Uterus (tissue), 3 donors: ENCODE measurements at regions not wholly inside any gene's neighbourhood (a gene's known extent, or its start where the extent isn't known, plus 50 kb on each side); places are given as distances from the start of the nearest gene placed in this dataset.
"Not testable (repeated sequence)": the region's sequence is repeated elsewhere in the genome, so short reads cannot be mapped to it uniquely, and the experiment has no call there.

Source experiments
- DNase-seq, 2 donors: peaks; one replicate each; pipeline ENCODE4 v3.0.0-alpha.2; 2019 to 2020
- H3K27ac ChIP-seq, 2 donors: fragments of 200-600 bp; sonication (generic); 1 replicate in 1 of 2; 2 replicates in 1 of 2; pipeline ENCODE4 v1.5.1; 2016 to 2018
- H3K27me3 ChIP-seq, 2 donors: fragments of 200-600 bp; sonication (generic); one replicate each; pipeline ENCODE4 v1.5.1; 2018 to 2019; ENCODE audit warnings: control low read depth in 1 of 2
- H3K36me3 ChIP-seq, 2 donors: fragments of 200-600 bp; sonication (generic); one replicate each; pipeline ENCODE4 v1.5.1; 2019; ENCODE audit warnings: control low read depth in 1 of 2
- H3K4me1 ChIP-seq, 2 donors: fragments of 200-600 bp; sonication (generic); one replicate each; pipeline ENCODE4 v1.5.1; 2018 to 2019; ENCODE audit warnings: control low read depth in 1 of 2
- H3K4me3 ChIP-seq, 2 donors: fragments of 200-600 bp; sonication (generic); 1 replicate in 1 of 2; 2 replicates in 1 of 2; pipeline ENCODE4 v1.5.1; 2018 to 2019; ENCODE audit warnings: mild to moderate bottlenecking in 1 of 2
- H3K9me3 ChIP-seq, 2 donors: fragments of 200-600 bp; sonication (generic); one replicate each; pipeline ENCODE4 v1.5.1; 2019; ENCODE audit warnings: control low read depth in 1 of 2
- CTCF ChIP-seq, 4 experiments: fragments of 200-600 bp in 2 of 4; fragments of 450-650 bp in 2 of 4; sonication (generic) in 2 of 4; IDR thresholded peaks; one replicate each; pipeline ENCODE4 v1.5.1; 2016 to 2019; ENCODE audit warnings: antibody characterized with exemption in 4 of 4, mild to moderate bottlenecking in 2 of 4, moderate library complexity in 1 of 4
- POLR2A ChIP-seq, 2 donors: fragments of 450-650 bp; IDR thresholded peaks; one replicate each; pipeline ENCODE4 v1.6.1; 2016; ENCODE audit warnings: antibody characterized with exemption in 2 of 2, mild to moderate bottlenecking in 1 of 2, moderate library complexity in 1 of 2
- intact Hi-C: fragments of 100-400 bp; cut with DNase I; formaldehyde crosslinking; loops from one replicate; pipeline ENCODE4 v1.15.1; 2023; ENCODE audit warnings: low total_unique reads
- donor health status: DM: yes; HTN: yes; CAD: no.

- Histone ChIP-seq H3K27ac (no peak overlapping the region), H3K36me3 (no peaks in the 10 kb centered on the region), H3K9me3 (no peaks in the 10 kb centered on the region), H3K4me1 (no peaks in the 10 kb centered on the region), H3K4me3 (no peak overlapping the region), H3K27me3 (no peaks in the 10 kb centered on the region)
- no peak for TF ChIP-seq POLR2A (IDR thresholded peaks at IDR 0.05)
- no peak for TF ChIP-seq CTCF (IDR thresholded peaks at IDR 0.05)
- intact Hi-C loops: no loop called here
- DNase-seq: no peak
Measured at GRCh38 chr3:162558016-162558415, 1061.4 kb downstream of the OTOL1 start.

- no peaks in the 10 kb centered on the region for H3K4me1 ChIP-seq
- H3K4me3 ChIP-seq: no peak overlapping the region
- H3K27me3 ChIP-seq: no peaks in the 10 kb centered on the region
- TF ChIP-seq POLR2A (IDR thresholded peaks at IDR 0.05): no peak
- no peak for TF ChIP-seq CTCF (IDR thresholded peaks at IDR 0.05)
- H3K9me3 ChIP-seq: no peaks in the 10 kb centered on the region
- intact Hi-C loops: no loop called here
- DNase-seq: no peak
- no peaks in the 10 kb centered on the region for H3K36me3 ChIP-seq
- no peak overlapping the region for H3K27ac ChIP-seq
Measured at GRCh38 chr3:162568706-162569105, 1072.1 kb downstream of the OTOL1 start.

GRCh38 chr3:162569314-162569713 is 1072.7 kb downstream of the OTOL1 start:
- no peak overlapping the region for H3K4me3 ChIP-seq
- no peaks in the 10 kb centered on the region for H3K9me3 ChIP-seq
- no peaks in the 10 kb centered on the region for H3K36me3 ChIP-seq
- TF ChIP-seq CTCF (IDR thresholded peaks at IDR 0.05) (no peak), POLR2A (IDR thresholded peaks at IDR 0.05) (no peak)
- intact Hi-C loops: no loop called here
- no peaks in the 10 kb centered on the region for H3K4me1 ChIP-seq
- H3K27ac ChIP-seq: no peak overlapping the region
- no peak for DNase-seq
- H3K27me3 ChIP-seq: no peaks in the 10 kb centered on the region

- intact Hi-C loops: no loop called here
- H3K27me3 ChIP-seq: no peaks in the 10 kb centered on the region
- DNase-seq: no peak
Measured at GRCh38 chr3:162584986-162585385, 1088.4 kb downstream of the OTOL1 start.

GRCh38 chr3:162586591-162586990 is 1090.0 kb downstream of the OTOL1 start:
- Histone ChIP-seq H3K9me3 (no peaks in the 10 kb centered on the region), H3K27ac (no peak overlapping the region), H3K27me3 (no peaks in the 10 kb centered on the region), H3K4me1 (no peaks in the 10 kb centered on the region), H3K36me3 (no peaks in the 10 kb centered on the region), H3K4me3 (no peak overlapping the region)
- DNase-seq: no peak
- intact Hi-C loops: no loop called here
- no peak for TF ChIP-seq POLR2A (IDR thresholded peaks at IDR 0.05)

More at GRCh38 chr3:162584986-162585385, 1088.4 kb downstream of the OTOL1 start:
- H3K4me3 ChIP-seq: no peak overlapping the region
- H3K4me1 ChIP-seq: no peaks in the 10 kb centered on the region
- no peaks in the 10 kb centered on the region for H3K36me3 ChIP-seq
- H3K9me3 ChIP-seq: no peaks in the 10 kb centered on the region
- H3K27ac ChIP-seq: no peak overlapping the region
- no peak for TF ChIP-seq CTCF (IDR thresholded peaks at IDR 0.05)

- no peaks in the 10 kb centered on the region for H3K9me3 ChIP-seq
- DNase-seq: no peak
- H3K4me1 ChIP-seq: no peaks in the 10 kb centered on the region
- no peaks in the 10 kb centered on the region for H3K36me3 ChIP-seq
- H3K27me3 ChIP-seq: no peaks in the 10 kb centered on the region
- intact Hi-C loops: no loop called here
- TF ChIP-seq CTCF (IDR thresholded peaks at IDR 0.05) (no peak), POLR2A (IDR thresholded peaks at IDR 0.05) (no peak)
- H3K27ac ChIP-seq: no peak overlapping the region
- H3K4me3 ChIP-seq: no peak overlapping the region
Measured at GRCh38 chr3:162597226-162597625, 1100.6 kb downstream of the OTOL1 start.

- H3K4me1 ChIP-seq, intact Hi-C loops, H3K27ac ChIP-seq, H3K9me3 ChIP-seq, H3K36me3 ChIP-seq, H3K4me3 ChIP-seq, DNase-seq, H3K27me3 ChIP-seq: not testable (repeated sequence)
Measured at GRCh38 chr3:162598500-162598899, 1101.9 kb downstream of the OTOL1 start.

- DNase-seq, H3K27me3 ChIP-seq, H3K4me1 ChIP-seq, H3K4me3 ChIP-seq, H3K27ac ChIP-seq, intact Hi-C loops, H3K36me3 ChIP-seq, H3K9me3 ChIP-seq: not testable (repeated sequence)
Measured at GRCh38 chr3:162599742-162600141, 1103.1 kb downstream of the OTOL1 start.
